Heart right ventricle (tissue), 16 donors: ENCODE measurements at regions not wholly inside any gene's neighbourhood (a gene's known extent, or its start where the extent isn't known, plus 50 kb on each side); places are given as distances from the start of the nearest gene placed in this dataset.

Experiments used
- ATAC-seq, 8 donors: fragments of 200-7000 bp; cut with Tn5 transposase; one replicate each; pipeline ENCODE4 v1.9.1; 2020; ENCODE audit warnings: mild to moderate bottlenecking in 8 of 8, moderate library complexity in 8 of 8, moderate number of reproducible peaks in 1 of 8
- DNase-seq, 2 donors: peaks; one replicate each; pipeline ENCODE4 v3.0.0-alpha.2; 2020
- H3K27ac ChIP-seq, 10 donors: fragments of 200-600 bp; sonication (generic) in 2 of 10; one replicate each; pipeline versions ENCODE4 v1.5.0 to v1.8.0; 2020 to 2022; ENCODE audit warnings: mild to moderate bottlenecking in 3 of 10
- H3K27me3 ChIP-seq, 7 donors: fragments of 200-600 bp; one replicate each; pipeline ENCODE4 v1.8.0; 2021 to 2022; ENCODE audit warnings: mild to moderate bottlenecking in 2 of 7
- H3K36me3 ChIP-seq, 9 donors: fragments of 200-600 bp; sonication (generic) in 1 of 9; one replicate each; pipeline versions ENCODE4 v1.5.0 to v1.8.0; 2020 to 2022; ENCODE audit warnings: mild to moderate bottlenecking in 2 of 9
- H3K4me1 ChIP-seq, 9 donors: fragments of 200-600 bp; sonication (generic) in 1 of 9; one replicate each; pipeline versions ENCODE4 v1.5.0 to v1.8.0; 2020 to 2022; ENCODE audit warnings: mild to moderate bottlenecking in 4 of 9
- H3K4me3 ChIP-seq, 10 donors: fragments of 200-600 bp; sonication (generic) in 2 of 10; one replicate each; pipeline versions ENCODE4 v1.5.0 to v1.8.0; 2020 to 2022; ENCODE audit warnings: mild to moderate bottlenecking in 7 of 10, moderate library complexity in 2 of 10
- H3K9me3 ChIP-seq, 11 donors: fragments of 200-600 bp in 10 of 11; sonication (generic) in 2 of 11; one replicate each; pipeline versions ENCODE4 v1.5.0 to v1.8.0; 2013 to 2022; ENCODE audit warnings: mild to moderate bottlenecking in 2 of 11, control low read depth in 1 of 11, moderate library complexity in 1 of 11
- CTCF ChIP-seq, 9 donors: fragments of 200-600 bp; sonication (generic) in 2 of 9; IDR thresholded peaks; one replicate each; pipeline versions ENCODE4 v1.5.0 to v1.8.0; 2021 to 2022; ENCODE audit warnings: antibody characterized with exemption in 9 of 9, mild to moderate bottlenecking in 5 of 9, moderate library complexity in 1 of 9
- WGBS, 2 donors: extraction: QIAGEN DNeasy Blood & Tissue Kit; methylation state at CpG; one replicate each; pipeline ENCODE4 v1.1.7; 2013; ENCODE audit warnings: inconsistent platforms in 1 of 2; 5-methylcytosine and 5-hydroxymethylcytosine counted together
- intact Hi-C, 10 donors: fragments of 100-400 bp; cut with DNase I; formaldehyde crosslinking; loops; one replicate each; pipeline versions ENCODE4 v1.11.1 to v1.14.2; 2022
- donor health status: Arrhythmogenic right ventricular cardiomyopathy.
- donor health status: ischemic (EF 13 %, LVEDD 7.1; RV severe dilation, severe dysfunction).
- donor health status: healthy with polysubstance abuse.
- donor health status: DM: no; HTN: yes; CAD: no.
- donor health status: DM: no; HTN: no; CAD: no.
- donor health status: ischemic (EF 25% LVEDD 6.9; RV normal size, moderate dysfunction).
- donor health status: ischemic (EF 25% LVEDD 5.7; RV mildly dilated, moderate dysfunction).
- donor health status: healthy.
- donor health status: DM: yes; HTN: yes; CAD: no.
- donor health status: Ischemic cardiomyopathy.
- donor health status: ischemic (EF 35%, LVEDD 5.7; RV mildly dilated, moderate dysfunction).
- donor health status: nonischemic (EF 11% LVEDD 7.7; RV severe dilation, severe dysfunction).
- donor health status: DM: yes; HTN: yes; CAD: no.
- donor health status: PGD.
- donor health status: ischemic (EF 29% LVEDD 5.4; RV normal size, mild dysfunction).
- donor health status: nonischemic (EF 23%, LVEDD 6.1; RV moderate dilation, normal function).

GRCh38 chr3:41116851-41117250 lies 82.5 kb upstream of the CTNNB1 start:
- TF ChIP-seq CTCF (IDR thresholded peaks at IDR 0.05) = no peak
- Histone ChIP-seq H3K36me3 (no peaks in the 10 kb centered on the region), H3K27me3 (no peaks in the 10 kb centered on the region), H3K4me1 (peaks cover 3 to 45% (median 28%) of the 10 kb centered on the region in 9 donors), H3K4me3 (no peak overlapping the region), H3K27ac (peak overlapping the region in 7 of 10 donors; percentile 6 to 81 (median 46)), H3K9me3 (no peaks in the 10 kb centered on the region)
- 79 to 87% methylated on average over 8 of the region's 8 CpGs for WGBS, 2 donors
- DNase-seq = no peak
- intact Hi-C loops = loop anchor here in 2 of 10 donors (5.0 to 10.0 kb wide), 3 partner anchors 80 to 142 kb away; partner anchors contain the start of gene CTNNB1 (in 1 of the 2)
- no peak for ATAC-seq

GRCh38 chr3:41117398-41117870 lies 81.9 kb upstream of the CTNNB1 start:
- peak; percentile 88 to 90 for DNase-seq
- peak overlapping the region in 2 of 10 donors; percentile 4 to 8 for H3K4me3 ChIP-seq
- no peaks in the 10 kb centered on the region for H3K36me3 ChIP-seq
- TF ChIP-seq CTCF (IDR thresholded peaks at IDR 0.05) = peak in 1 of 9 donors; percentile 14
- intact Hi-C loops = loop anchor here in 2 of 10 donors (5.0 to 10.0 kb wide), 3 partner anchors 80 to 143 kb away; partner anchors contain the start of gene CTNNB1 (in 1 of the 2)
- H3K9me3 ChIP-seq = no peaks in the 10 kb centered on the region
- no peaks in the 10 kb centered on the region for H3K27me3 ChIP-seq
- 18 to 25% methylated on average over 15 of the region's 15 CpGs for WGBS, 2 donors
- H3K27ac ChIP-seq = peak overlapping the region in 8 of 10 donors; percentile 37 to 81 (median 58)
- peaks cover 3 to 45% (median 28%) of the 10 kb centered on the region in 9 donors for H3K4me1 ChIP-seq
- ATAC-seq = peak; percentile 89 to 96 (median 94)

- Histone ChIP-seq H3K27ac (peak overlapping the region in 1 of 10 donors; percentile 81), H3K27me3 (no peaks in the 10 kb centered on the region), H3K36me3 (no peaks in the 10 kb centered on the region), H3K4me3 (no peak overlapping the region), H3K9me3 (no peaks in the 10 kb centered on the region), H3K4me1 (peaks cover 3 to 45% (median 28%) of the 10 kb centered on the region in 9 donors)
- 84% methylated on average over 10 of the region's 10 CpGs for WGBS, 2 donors
- intact Hi-C loops = loop anchor here in 2 of 10 donors (5.0 to 10.0 kb wide), 3 partner anchors 79 to 144 kb away; partner anchors contain the start of gene CTNNB1 (in 1 of the 2)
- ATAC-seq (no peak), DNase-seq (no peak)
- no peak for TF ChIP-seq CTCF (IDR thresholded peaks at IDR 0.05)
Measured at GRCh38 chr3:41118461-41119390, 80.6 kb upstream of the CTNNB1 start.

GRCh38 chr3:41120460-41120859 lies 78.8 kb upstream of the CTNNB1 start:
- 41 to 49% methylated on average over 7 of the region's 7 CpGs for WGBS, 2 donors
- Histone ChIP-seq H3K36me3 (no peaks in the 10 kb centered on the region), H3K27me3 (no peaks in the 10 kb centered on the region), H3K4me1 (peaks cover 3 to 45% (median 28%) of the 10 kb centered on the region in 9 donors), H3K4me3 (no peak overlapping the region), H3K27ac (peak overlapping the region in 6 of 10 donors; percentile 18 to 62 (median 41)), H3K9me3 (peaks cover 0 to 11% (median 0%) of the 10 kb centered on the region in 11 donors)
- TF ChIP-seq CTCF (IDR thresholded peaks at IDR 0.05) = no peak
- ATAC-seq = peak in 4 of 8 donors; percentile 21 to 28 (median 21)
- no peak for DNase-seq
- intact Hi-C loops = no loop called here
